Gastrocnemius medialis (tissue), 4 donors: ENCODE measurements at regions not wholly inside any gene's neighbourhood (a gene's known extent, or its start where the extent isn't known, plus 50 kb on each side); places are given as distances from the start of the nearest gene placed in this dataset.

Experiments used
- CTCF ChIP-seq, 5 experiments: fragments of 450-650 bp in 3 of 5; fragments of 200-600 bp in 2 of 5; sonication (generic) in 2 of 5; IDR thresholded peaks in 4 of 5; conservative IDR thresholded peaks in 1 of 5; 1 replicate in 4 of 5; 2 replicates in 1 of 5; pipeline ENCODE4 v1.5.1; 2016 to 2019; ENCODE audit warnings: antibody characterized with exemption in 5 of 5, mild to moderate bottlenecking in 3 of 5, moderate library complexity in 3 of 5
- POLR2A ChIP-seq, 2 donors: fragments of 450-650 bp; IDR thresholded peaks; one replicate each; pipeline ENCODE4 v1.6.1; 2017; ENCODE audit warnings: antibody characterized with exemption in 2 of 2, mild to moderate bottlenecking in 2 of 2, moderate library complexity in 2 of 2

- no peak for TF ChIP-seq CTCF (IDR thresholded peaks at IDR 0.05 in 4 of 5, conservative IDR thresholded peaks at IDR 0.05 in 1 of 5)
- no peak for TF ChIP-seq POLR2A (IDR thresholded peaks at IDR 0.05)
Observed at GRCh38 chr1:34426325-34426896, 249.7 kb downstream of the C1orf94 start.
